ENCODE measurements at regions not wholly inside any gene's neighbourhood (a gene's known extent, or its start where the extent isn't known, plus 50 kb on each side); places are given as distances from the start of the nearest gene placed in this dataset.

- DNase-seq (ENCODE audit: low read depth, low spot score) = no peak
- no peak for ATAC-seq
- Histone ChIP-seq H3K4me2 (ENCODE audit: low read length) (no peak overlapping the region), H3K27me3 (ENCODE audit: insufficient read depth, low read length) (no peaks in the 10 kb centered on the region), H3K36me3 (ENCODE audit: control insufficient read depth in 1 of 2, insufficient read depth in 2 of 2, low read length in 2 of 2) (no peaks in the 10 kb centered on the region), H3K27ac (ENCODE audit: low read depth, low read length) (no peak overlapping the region), H4K20me1 (ENCODE audit: insufficient read depth) (no peaks in the 10 kb centered on the region), H2AFZ (ENCODE audit: low read depth, low read length, poor library complexity, severe bottlenecking) (no peak overlapping the region), H3K9ac (ENCODE audit: low read length) (no peak overlapping the region), H3K79me2 (ENCODE audit: insufficient read depth, low read length) (no peaks in the 10 kb centered on the region), H3K9me2 (ENCODE audit: insufficient read depth) (no peaks in the 10 kb centered on the region), H3K4me3 (replicated peaks in 1 of 2; ENCODE audit: low read depth in 1 of 2, low read length in 2 of 2) (no peak overlapping the region), H3K9me3 (ENCODE audit: control insufficient read depth in 1 of 2, insufficient read depth in 1 of 2, low read depth in 1 of 2, low read length in 2 of 2) (no peaks in the 10 kb centered on the region), H3K4me1 (ENCODE audit: control insufficient read depth in 1 of 2, insufficient read depth in 2 of 2, low read length in 2 of 2) (no peaks in the 10 kb centered on the region)
- CTCF ChIA-PET = no interaction called here
- POLR2A ChIA-PET = no interaction called here
- BruUV-seq (replicated peaks) = no TSS peak
- RAD21 ChIA-PET (ENCODE audit: low non-redundant PET in 1 of 2, low total read pairs in 2 of 2, uncharacterized antibody in 2 of 2, unreplicated experiment in 2 of 2) = no interaction called here
- intact Hi-C loops (cut with micrococcal nuclease) = no loop called here
- TF ChIP-seq ZNF274 (IDR thresholded peaks at IDR 0.05; ENCODE audit: low read depth, low read length) = no peak
- no peak for TF ChIP-seq ZBTB33 (IDR thresholded peaks at IDR 0.05; ENCODE audit: extremely low read depth, insufficient replicate concordance, low read length)
- no peak for TF ChIP-seq SRF (IDR thresholded peaks at IDR 0.05; ENCODE audit: low read depth)
- TF ChIP-seq CEBPB (IDR thresholded peaks at IDR 0.05; ENCODE audit: low read depth) = no peak
- TF ChIP-seq, protein P1, sequence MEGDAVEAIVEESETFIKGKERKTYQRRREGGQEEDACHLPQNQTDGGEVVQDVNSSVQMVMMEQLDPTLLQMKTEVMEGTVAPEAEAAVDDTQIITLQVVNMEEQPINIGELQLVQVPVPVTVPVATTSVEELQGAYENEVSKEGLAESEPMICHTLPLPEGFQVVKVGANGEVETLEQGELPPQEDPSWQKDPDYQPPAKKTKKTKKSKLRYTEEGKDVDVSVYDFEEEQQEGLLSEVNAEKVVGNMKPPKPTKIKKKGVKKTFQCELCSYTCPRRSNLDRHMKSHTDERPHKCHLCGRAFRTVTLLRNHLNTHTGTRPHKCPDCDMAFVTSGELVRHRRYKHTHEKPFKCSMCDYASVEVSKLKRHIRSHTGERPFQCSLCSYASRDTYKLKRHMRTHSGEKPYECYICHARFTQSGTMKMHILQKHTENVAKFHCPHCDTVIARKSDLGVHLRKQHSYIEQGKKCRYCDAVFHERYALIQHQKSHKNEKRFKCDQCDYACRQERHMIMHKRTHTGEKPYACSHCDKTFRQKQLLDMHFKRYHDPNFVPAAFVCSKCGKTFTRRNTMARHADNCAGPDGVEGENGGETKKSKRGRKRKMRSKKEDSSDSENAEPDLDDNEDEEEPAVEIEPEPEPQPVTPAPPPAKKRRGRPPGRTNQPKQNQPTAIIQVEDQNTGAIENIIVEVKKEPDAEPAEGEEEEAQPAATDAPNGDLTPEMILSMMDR (IDR thresholded peaks at IDR 0.05 in 2 of 3, conservative IDR thresholded peaks at IDR 0.05 in 1 of 3; ENCODE audit: borderline replicate concordance in 1 of 3, insufficient read depth in 1 of 3, low read depth in 2 of 3, low read length in 2 of 3) = no peak
- no peak for TF ChIP-seq RAD21 (IDR thresholded peaks at IDR 0.05; ENCODE audit: low read depth)
- TF ChIP-seq, protein P2, sequence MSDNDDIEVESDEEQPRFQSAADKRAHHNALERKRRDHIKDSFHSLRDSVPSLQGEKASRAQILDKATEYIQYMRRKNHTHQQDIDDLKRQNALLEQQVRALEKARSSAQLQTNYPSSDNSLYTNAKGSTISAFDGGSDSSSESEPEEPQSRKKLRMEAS (IDR thresholded peaks at IDR 0.05) = no peak
- no peak for TF ChIP-seq EZH2phosphoT487 (IDR thresholded peaks at IDR 0.05; ENCODE audit: borderline replicate concordance)
- no peak for TF ChIP-seq SIN3A (IDR thresholded peaks at IDR 0.05; ENCODE audit: low read depth)
- no peak for TF ChIP-seq POLR2AphosphoS5 (IDR thresholded peaks at IDR 0.05; ENCODE audit: low read depth, low read length)
- no peak for TF ChIP-seq EGR1 (IDR thresholded peaks at IDR 0.05; ENCODE audit: low read depth)
- TF ChIP-seq CBX3 (IDR thresholded peaks at IDR 0.05; ENCODE audit: low read depth) = no peak
Measured at GRCh38 chr4:99736846-99737245, 79.2 kb upstream of the C4orf54 start.

Data from HCT116 (cell line).